ENCODE measurements at regions not wholly inside any gene's neighbourhood (a gene's known extent, or its start where the extent isn't known, plus 50 kb on each side); places are given as distances from the start of the nearest gene placed in this dataset.

DNA sequence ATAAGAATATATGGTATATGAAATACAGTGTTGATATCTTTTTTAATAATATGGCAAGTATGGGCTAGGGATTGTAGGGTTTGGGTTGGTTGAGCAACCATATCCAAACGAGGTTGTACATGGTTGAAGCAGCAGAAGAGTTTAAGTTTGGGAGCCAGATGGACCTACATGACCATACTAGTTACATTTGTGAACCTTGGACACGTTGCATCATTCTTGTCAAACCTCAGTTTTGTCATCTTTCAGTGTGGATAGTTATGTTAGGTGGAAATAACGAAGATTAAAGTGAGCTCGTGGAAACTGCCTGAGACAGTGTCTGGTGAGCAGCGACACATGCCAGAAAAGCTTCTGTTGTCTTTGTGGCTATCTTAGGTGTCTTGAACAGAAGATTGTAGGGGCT is 307.1 kb upstream of the KIRREL3 start:
- Mint-ChIP-seq H3K27ac (ENCODE audit: unreplicated experiment) (no peak overlapping the region), H3K9me3 (ENCODE audit: unreplicated experiment) (no peaks in the 10 kb centered on the region), H3K27me3 (ENCODE audit: unreplicated experiment) (no peaks in the 10 kb centered on the region), H3K36me3 (ENCODE audit: unreplicated experiment) (no peaks in the 10 kb centered on the region), H3K4me1 (ENCODE audit: unreplicated experiment) (no peaks in the 10 kb centered on the region), H3K4me3 (ENCODE audit: unreplicated experiment) (no peak overlapping the region)
- TF ChIP-seq, protein P1, sequence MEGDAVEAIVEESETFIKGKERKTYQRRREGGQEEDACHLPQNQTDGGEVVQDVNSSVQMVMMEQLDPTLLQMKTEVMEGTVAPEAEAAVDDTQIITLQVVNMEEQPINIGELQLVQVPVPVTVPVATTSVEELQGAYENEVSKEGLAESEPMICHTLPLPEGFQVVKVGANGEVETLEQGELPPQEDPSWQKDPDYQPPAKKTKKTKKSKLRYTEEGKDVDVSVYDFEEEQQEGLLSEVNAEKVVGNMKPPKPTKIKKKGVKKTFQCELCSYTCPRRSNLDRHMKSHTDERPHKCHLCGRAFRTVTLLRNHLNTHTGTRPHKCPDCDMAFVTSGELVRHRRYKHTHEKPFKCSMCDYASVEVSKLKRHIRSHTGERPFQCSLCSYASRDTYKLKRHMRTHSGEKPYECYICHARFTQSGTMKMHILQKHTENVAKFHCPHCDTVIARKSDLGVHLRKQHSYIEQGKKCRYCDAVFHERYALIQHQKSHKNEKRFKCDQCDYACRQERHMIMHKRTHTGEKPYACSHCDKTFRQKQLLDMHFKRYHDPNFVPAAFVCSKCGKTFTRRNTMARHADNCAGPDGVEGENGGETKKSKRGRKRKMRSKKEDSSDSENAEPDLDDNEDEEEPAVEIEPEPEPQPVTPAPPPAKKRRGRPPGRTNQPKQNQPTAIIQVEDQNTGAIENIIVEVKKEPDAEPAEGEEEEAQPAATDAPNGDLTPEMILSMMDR (IDR thresholded peaks at IDR 0.05): no peak
- no peak for DNase-seq (ENCODE audit: extremely low spot score, unreplicated experiment)

DNA sequence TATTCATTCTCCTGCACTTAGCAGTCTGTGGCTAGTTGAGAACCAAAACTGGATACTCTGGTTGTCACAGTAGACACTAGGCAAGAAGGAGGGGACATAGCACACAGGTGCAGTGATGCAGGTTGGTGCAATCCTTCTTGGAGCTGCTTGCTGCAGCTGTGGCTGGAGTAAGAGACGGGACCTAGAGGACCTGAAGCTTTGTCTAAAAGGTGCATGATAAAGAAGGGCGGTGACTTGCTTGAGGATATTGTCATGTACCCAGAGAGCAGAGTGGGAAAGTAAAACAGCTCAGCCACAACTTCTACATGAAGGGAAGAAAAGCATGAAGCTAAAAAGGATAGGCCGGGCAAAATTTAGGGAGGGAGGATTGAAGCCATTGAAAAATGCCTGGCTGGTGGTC is 304.1 kb upstream of the KIRREL3 start:
- Mint-ChIP-seq H3K36me3 (ENCODE audit: unreplicated experiment) (no peaks in the 10 kb centered on the region), H3K27ac (ENCODE audit: unreplicated experiment) (no peak overlapping the region), H3K9me3 (ENCODE audit: unreplicated experiment) (no peaks in the 10 kb centered on the region), H3K27me3 (ENCODE audit: unreplicated experiment) (no peaks in the 10 kb centered on the region), H3K4me1 (ENCODE audit: unreplicated experiment) (no peaks in the 10 kb centered on the region), H3K4me3 (ENCODE audit: unreplicated experiment) (no peak overlapping the region)
- TF ChIP-seq, protein P1 (IDR thresholded peaks at IDR 0.05): no peak
- no peak for DNase-seq (ENCODE audit: extremely low spot score, unreplicated experiment)

DNA sequence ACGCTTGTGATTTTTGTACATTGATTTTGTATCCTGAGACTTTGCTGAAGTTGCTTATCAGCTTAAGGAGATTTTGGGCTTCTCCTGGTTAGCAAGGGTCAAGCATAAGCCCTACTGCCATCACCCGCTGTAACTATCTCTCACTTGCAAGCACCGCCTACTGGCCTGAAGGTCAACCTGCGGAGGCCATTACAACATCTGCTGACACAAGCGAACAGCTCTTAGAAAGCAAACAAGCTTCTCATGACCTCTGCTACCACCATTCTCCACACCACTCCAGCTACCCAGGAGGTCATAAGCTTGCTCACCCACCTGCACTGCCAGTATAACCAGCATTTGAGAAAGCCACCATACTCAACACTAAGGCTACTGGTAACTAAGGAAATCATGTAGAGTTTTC is 288.4 kb upstream of the KIRREL3 start:
- H3K4me3 Mint-ChIP-seq (ENCODE audit: unreplicated experiment): no peak overlapping the region
- no peaks in the 10 kb centered on the region for H3K36me3 Mint-ChIP-seq (ENCODE audit: unreplicated experiment)
- DNase-seq (ENCODE audit: extremely low spot score, unreplicated experiment): no peak
- H3K9me3 Mint-ChIP-seq (ENCODE audit: unreplicated experiment): peaks cover 25% of the 10 kb centered on the region
- TF ChIP-seq, protein P1 (IDR thresholded peaks at IDR 0.05): no peak
- no peak overlapping the region for H3K27ac Mint-ChIP-seq (ENCODE audit: unreplicated experiment)
- no peaks in the 10 kb centered on the region for H3K27me3 Mint-ChIP-seq (ENCODE audit: unreplicated experiment)
- no peaks in the 10 kb centered on the region for H3K4me1 Mint-ChIP-seq (ENCODE audit: unreplicated experiment)

GRCh38 chr11:127281534-127281933 is 281.0 kb upstream of the KIRREL3 start:
- no peaks in the 10 kb centered on the region for H3K36me3 Mint-ChIP-seq (ENCODE audit: unreplicated experiment)
- DNase-seq (ENCODE audit: extremely low spot score, unreplicated experiment): no peak
- no peak overlapping the region for H3K4me3 Mint-ChIP-seq (ENCODE audit: unreplicated experiment)
- no peaks in the 10 kb centered on the region for H3K4me1 Mint-ChIP-seq (ENCODE audit: unreplicated experiment)
- no peaks in the 10 kb centered on the region for H3K27me3 Mint-ChIP-seq (ENCODE audit: unreplicated experiment)
- no peaks in the 10 kb centered on the region for H3K9me3 Mint-ChIP-seq (ENCODE audit: unreplicated experiment)
- TF ChIP-seq, protein P1 (IDR thresholded peaks at IDR 0.05): no peak
- no peak overlapping the region for H3K27ac Mint-ChIP-seq (ENCODE audit: unreplicated experiment)

DNA sequence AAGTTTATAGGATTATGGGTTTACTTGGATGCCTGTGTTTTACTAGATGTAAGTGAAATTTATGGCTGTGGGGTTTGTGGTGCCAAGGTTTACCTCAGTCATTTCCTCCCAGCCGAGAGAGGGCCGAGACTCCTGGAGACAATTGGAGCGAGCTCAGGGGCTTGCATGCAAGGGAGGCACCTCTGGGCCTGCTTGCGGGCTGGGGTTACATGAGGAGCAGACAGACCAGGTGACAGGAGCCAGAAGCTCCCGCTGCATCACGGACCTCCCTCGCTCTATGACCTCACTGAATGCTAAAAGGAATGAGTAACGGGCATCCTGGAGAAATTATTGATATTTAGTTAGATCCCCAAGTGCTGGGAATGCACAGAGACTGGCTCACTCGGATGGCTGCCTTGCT is 275.2 kb upstream of the KIRREL3 start:
- H3K4me3 Mint-ChIP-seq (ENCODE audit: unreplicated experiment): no peak overlapping the region
- DNase-seq (ENCODE audit: extremely low spot score, unreplicated experiment): no peak
- no peaks in the 10 kb centered on the region for H3K4me1 Mint-ChIP-seq (ENCODE audit: unreplicated experiment)
- H3K27ac Mint-ChIP-seq (ENCODE audit: unreplicated experiment): no peak overlapping the region
- H3K9me3 Mint-ChIP-seq (ENCODE audit: unreplicated experiment): no peaks in the 10 kb centered on the region
- H3K36me3 Mint-ChIP-seq (ENCODE audit: unreplicated experiment): no peaks in the 10 kb centered on the region
- TF ChIP-seq, protein P1 (IDR thresholded peaks at IDR 0.05): no peak
- H3K27me3 Mint-ChIP-seq (ENCODE audit: unreplicated experiment): no peaks in the 10 kb centered on the region

Data from osteocyte (in vitro differentiated cells).